ENCODE measurements at regions not wholly inside any gene's neighbourhood (a gene's known extent, or its start where the extent isn't known, plus 50 kb on each side); places are given as distances from the start of the nearest gene placed in this dataset.

- TF ChIP-seq, protein P1, sequence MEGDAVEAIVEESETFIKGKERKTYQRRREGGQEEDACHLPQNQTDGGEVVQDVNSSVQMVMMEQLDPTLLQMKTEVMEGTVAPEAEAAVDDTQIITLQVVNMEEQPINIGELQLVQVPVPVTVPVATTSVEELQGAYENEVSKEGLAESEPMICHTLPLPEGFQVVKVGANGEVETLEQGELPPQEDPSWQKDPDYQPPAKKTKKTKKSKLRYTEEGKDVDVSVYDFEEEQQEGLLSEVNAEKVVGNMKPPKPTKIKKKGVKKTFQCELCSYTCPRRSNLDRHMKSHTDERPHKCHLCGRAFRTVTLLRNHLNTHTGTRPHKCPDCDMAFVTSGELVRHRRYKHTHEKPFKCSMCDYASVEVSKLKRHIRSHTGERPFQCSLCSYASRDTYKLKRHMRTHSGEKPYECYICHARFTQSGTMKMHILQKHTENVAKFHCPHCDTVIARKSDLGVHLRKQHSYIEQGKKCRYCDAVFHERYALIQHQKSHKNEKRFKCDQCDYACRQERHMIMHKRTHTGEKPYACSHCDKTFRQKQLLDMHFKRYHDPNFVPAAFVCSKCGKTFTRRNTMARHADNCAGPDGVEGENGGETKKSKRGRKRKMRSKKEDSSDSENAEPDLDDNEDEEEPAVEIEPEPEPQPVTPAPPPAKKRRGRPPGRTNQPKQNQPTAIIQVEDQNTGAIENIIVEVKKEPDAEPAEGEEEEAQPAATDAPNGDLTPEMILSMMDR (IDR thresholded peaks at IDR 0.05; ENCODE audit: borderline replicate concordance, extremely low read depth, low read length, poor library complexity, severe bottlenecking) = no peak
- TF ChIP-seq EZH2 (IDR thresholded peaks at IDR 0.05; ENCODE audit: borderline replicate concordance, low read depth, low read length, severe bottlenecking) = no peak
Measured at GRCh38 chr21:15445327-15445726, 284.5 kb upstream of the USP25 start.

Data from DND-41 (cell line).